A549 (cell line): ENCODE measurements at regions not wholly inside any gene's neighbourhood (a gene's known extent, or its start where the extent isn't known, plus 50 kb on each side); places are given as distances from the start of the nearest gene placed in this dataset.
"Not testable (repeated sequence)": the region's sequence is repeated elsewhere in the genome, so short reads cannot be mapped to it uniquely, and the experiment has no call there.

Experiments
- ATAC-seq, 2 experiments: fragments of 200-7000 bp in 1 of 2; fragments of >200 bp in 1 of 2; cut with Nextera tagmentation in 1 of 2; cut with Tn5 transposase in 1 of 2; 3 replicates each; pipeline versions ENCODE4 v1.8.0 to v1.9.1; 2018 to 2020; ENCODE audit warnings: mild to moderate bottlenecking in 1 of 2, moderate library complexity in 1 of 2
- CTCF ChIA-PET: fragments of 300-600 bp; sonication (Branson Sonifier 250); formaldehyde crosslinking; extraction: SDS; loops from one replicate; lab custom pipeline; 2021; ENCODE audit warnings: antibody characterized with exemption, inconsistent platforms; lab: Yijun Ruan, JAX
- POLR2A ChIA-PET: fragments of 350-600 bp; formaldehyde crosslinking; extraction: SDS; loops from one replicate; lab custom pipeline; 2021; ENCODE audit warnings: antibody characterized with exemption, inconsistent platforms; lab: Yijun Ruan, JAX
- DNase-seq, 2 experiments: peaks; one replicate each; pipeline versions ENCODE4 v3.0.0 to v3.0.0-alpha.2; 2011 to 2016; ENCODE audit warnings: low read depth in 1 of 2, low spot score in 1 of 2
- FAIRE-seq: peaks from 2 replicates; lab custom pipeline; 2011; peaks lifted over from hg19 to GRCh38; lab: Jason Lieb, UNC
- H3K27ac ChIP-seq, 2 experiments: fragments of >200 bp; sonication (Bioruptor Twin); formaldehyde crosslinking; 3 replicates each; pipeline ENCODE4 v1.5.1; 2016 to 2017
- H3K4me1 ChIP-seq: fragments of >200 bp; sonication (Bioruptor Twin); formaldehyde crosslinking; 3 replicates; pipeline ENCODE4 v1.6.1; 2016
- H3K4me2 ChIP-seq: fragments of >200 bp; sonication (Bioruptor Twin); formaldehyde crosslinking; 3 replicates; pipeline ENCODE4 v1.6.1; 2016
- H3K4me3 ChIP-seq: fragments of >200 bp; sonication (Bioruptor Twin); formaldehyde crosslinking; 3 replicates; pipeline ENCODE4 v1.5.1; 2016
- H3K9me3 ChIP-seq: fragments of >200 bp; sonication (Bioruptor Twin); formaldehyde crosslinking; 3 replicates; pipeline ENCODE4 v1.6.1; 2016
- CBX2 ChIP-seq: fragments of 200-600 bp; sonication (generic); IDR thresholded peaks from 2 replicates; pipeline ENCODE4 v1.6.1; 2016; ENCODE audit warnings: low read depth, mild to moderate bottlenecking, borderline replicate concordance
- CEBPB ChIP-seq, 2 experiments: fragments of >200 bp in 1 of 2; sonication (Bioruptor Twin) in 1 of 2; formaldehyde crosslinking in 1 of 2; IDR thresholded peaks; 2 replicates each; pipeline ENCODE4 v1.6.1; 2012 to 2016
- CHD2 ChIP-seq: fragments of 150-350 bp; IDR thresholded peaks from 2 replicates; pipeline ENCODE4 v1.6.1; 2014; ENCODE audit warnings: low read length; ENCODE audit not compliant: partially characterized antibody
- EP300 ChIP-seq, 2 experiments: fragments of >200 bp; sonication (Bioruptor Twin); formaldehyde crosslinking; IDR thresholded peaks; 2 replicates in 1 of 2; 3 replicates in 1 of 2; pipeline ENCODE4 v1.6.1; 2016 to 2017
- ESRRA ChIP-seq: fragments of 150-350 bp; IDR thresholded peaks from 2 replicates; pipeline ENCODE4 v1.6.1; 2014; ENCODE audit warnings: mild to moderate bottlenecking, low read length, borderline replicate concordance
- FOSL2 ChIP-seq, 2 experiments: fragments of 450-650 bp in 1 of 2; fragments of >200 bp in 1 of 2; sonication (Bioruptor Twin) in 1 of 2; formaldehyde crosslinking; IDR thresholded peaks; 2 replicates each; pipeline versions ENCODE4 v1.5.0 to v1.6.1; 2016 to 2020; ENCODE audit warnings: mild to moderate bottlenecking in 1 of 2, moderate library complexity in 1 of 2
- FOXS1 ChIP-seq: fragments of 250-450 bp; sonication (Bioruptor Pico); IDR thresholded peaks from 2 replicates; pipeline ENCODE4 v1.5.0; 2020; ENCODE audit warnings: mild to moderate bottlenecking, moderate library complexity
- HEYL ChIP-seq: fragments of 250-450 bp; sonication (Bioruptor Pico); IDR thresholded peaks from 2 replicates; pipeline ENCODE4 v1.8.0; 2021; ENCODE audit warnings: mild to moderate bottlenecking, moderate library complexity
- HOXB13 ChIP-seq: fragments of 250-450 bp; sonication (Bioruptor Pico); IDR thresholded peaks from 2 replicates; pipeline ENCODE4 v1.5.0; 2020; ENCODE audit warnings: low read depth, mild to moderate bottlenecking, moderate library complexity
- HOXB5 ChIP-seq: fragments of 250-450 bp; sonication (Bioruptor Pico); IDR thresholded peaks from 2 replicates; pipeline ENCODE4 v1.5.0; 2020; ENCODE audit warnings: mild to moderate bottlenecking, moderate library complexity
- JUNB ChIP-seq: fragments of >200 bp; sonication (Bioruptor Twin); formaldehyde crosslinking; IDR thresholded peaks from 2 replicates; pipeline ENCODE4 v1.6.1; 2016
- MAZ ChIP-seq: fragments of 150-350 bp; IDR thresholded peaks from 2 replicates; pipeline ENCODE4 v1.6.1; 2014; ENCODE audit warnings: antibody characterized with exemption, low read depth, low read length, borderline replicate concordance
- PHF8 ChIP-seq: fragments of 200-600 bp; sonication (generic); IDR thresholded peaks from 2 replicates; pipeline ENCODE4 v1.6.1; 2016; ENCODE audit warnings: low read depth, mild to moderate bottlenecking, antibody characterized with exemption, moderate library complexity, borderline replicate concordance
- ZC3H11A ChIP-seq: fragments of 450-650 bp; IDR thresholded peaks from 2 replicates; pipeline ENCODE4 v1.6.1; 2014; ENCODE audit warnings: antibody characterized with exemption, mild to moderate bottlenecking
- WGBS: methylation state at CpG from one replicate; pipeline ENCODE4 v1.1.6; 2017; ENCODE audit errors: missing lambda C conversion rate; 5-methylcytosine and 5-hydroxymethylcytosine counted together
- TF ChIP-seq, protein P1 (sequence below): IDR thresholded peaks from 2 replicates; pipeline ENCODE4 v1.6.1; 2012
- TF ChIP-seq, protein P2 (sequence below): fragments of 150-350 bp; IDR thresholded peaks from 2 replicates; pipeline ENCODE4 v1.6.1; 2014; ENCODE audit warnings: low read depth, mild to moderate bottlenecking, low read length
- TF ChIP-seq, protein P3 (sequence below): fragments of 250-450 bp; sonication (Bioruptor Pico); IDR thresholded peaks from 2 replicates; pipeline ENCODE4 v1.5.0; 2021; ENCODE audit warnings: mild to moderate bottlenecking, moderate library complexity, borderline replicate concordance
- TF ChIP-seq, protein P4 (sequence below): fragments of >200 bp; sonication (Bioruptor Twin); formaldehyde crosslinking; IDR thresholded peaks from 3 replicates; pipeline ENCODE4 v1.5.1; 2016

DNA sequence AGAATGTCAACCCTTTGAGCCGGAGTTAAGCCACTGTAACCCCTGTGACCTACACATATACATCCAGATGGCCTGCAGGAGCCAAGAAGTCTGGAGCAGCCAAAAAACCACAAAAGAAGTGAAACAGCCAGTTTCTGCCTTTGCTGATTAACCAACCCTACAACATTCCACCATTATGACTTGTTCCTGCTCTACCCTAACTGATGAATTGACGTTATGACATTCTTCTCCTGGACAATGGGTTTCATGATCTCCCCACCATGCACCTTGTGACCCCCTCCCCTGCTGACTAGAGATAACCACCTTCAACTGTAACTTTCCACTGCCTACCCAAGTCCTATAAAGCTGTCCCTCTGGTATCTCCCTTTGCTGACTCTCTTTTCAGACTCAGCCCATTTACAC is 216.3 kb upstream of the DUSP10 start:
- Histone ChIP-seq H3K4me2 (peak overlapping the region; percentile 39; the same call in 1 of the 3 replicates), H3K27ac (peak overlapping the region in 1 of 2 experiments; percentile 71; a peak in 3 of 6 replicates), H3K4me1 (peaks cover 29% of the 10 kb centered on the region)
- DNase-seq: peak in 1 of 2 experiments; percentile 61
- 18% methylated on average over 2 of the region's 2 CpGs for WGBS
- peak in 1 of 2 experiments; percentile 28; a peak in 1 of 5 replicates for TF ChIP-seq EP300 (IDR thresholded peaks at IDR 0.05)
- FAIRE-seq; H3K9me3 ChIP-seq; POLR2A ChIA-PET; CTCF ChIA-PET; H3K4me3 ChIP-seq; TF ChIP-seq FOSL2 (IDR thresholded peaks at IDR 0.05): not testable (repeated sequence)
- TF ChIP-seq FOSL2 (CRISPR knock-in tag; IDR thresholded peaks at IDR 0.05): peak; percentile 25; the same call in 1 of the 2 replicates
- peak; percentile 33 to 54; a peak in 3 of 6 replicates for ATAC-seq

DNA sequence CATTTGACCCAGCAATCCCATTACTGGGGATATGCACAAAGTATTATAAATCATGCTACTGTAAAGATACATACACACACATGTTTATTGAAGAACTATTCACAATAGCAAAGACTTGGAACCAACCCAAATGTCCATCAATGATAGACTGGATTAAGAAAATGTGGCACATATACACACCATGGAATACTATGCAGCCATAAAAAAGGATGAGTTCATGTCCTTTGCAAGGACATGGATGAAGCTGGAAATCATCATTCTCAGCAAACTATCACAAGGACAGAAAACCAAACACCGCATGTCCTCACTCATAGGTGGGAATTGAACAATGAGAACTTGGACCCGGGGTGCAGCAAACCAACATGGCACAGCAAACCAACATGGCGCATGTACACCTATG is 215.5 kb upstream of the DUSP10 start:
- ATAC-seq, DNase-seq, H3K4me3 ChIP-seq, POLR2A ChIA-PET, H3K9me3 ChIP-seq, FAIRE-seq, H3K4me2 ChIP-seq, CTCF ChIA-PET: not testable (repeated sequence)
- Histone ChIP-seq H3K4me1 (peaks cover 26% of the 10 kb centered on the region), H3K27ac (peak overlapping the region in 1 of 2 experiments; percentile 71; a peak in 2 of 6 replicates)
- WGBS: 89% methylated on average over 3 of the region's 3 CpGs

DNA sequence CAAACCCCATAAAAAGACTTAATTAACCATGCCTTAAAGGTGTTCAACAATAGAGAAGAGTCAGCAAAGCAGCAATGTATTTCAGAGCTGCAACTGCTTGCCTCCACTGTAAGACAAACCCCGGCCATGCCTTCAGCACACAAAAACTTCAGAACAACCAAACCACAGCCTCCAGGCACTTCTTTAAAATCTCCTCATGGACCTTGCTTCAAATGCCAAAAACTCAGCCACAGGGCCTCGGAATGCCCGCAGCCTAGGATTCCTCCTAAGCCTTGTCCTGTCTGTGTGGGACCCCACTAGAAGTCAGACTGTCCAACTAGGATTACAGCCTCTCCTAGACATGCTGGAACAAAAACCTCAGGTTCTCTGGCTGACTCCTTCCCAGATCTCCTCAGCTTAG is 208.1 kb upstream of the DUSP10 start:
- ATAC-seq: no peak
- TF ChIP-seq, protein P1, sequence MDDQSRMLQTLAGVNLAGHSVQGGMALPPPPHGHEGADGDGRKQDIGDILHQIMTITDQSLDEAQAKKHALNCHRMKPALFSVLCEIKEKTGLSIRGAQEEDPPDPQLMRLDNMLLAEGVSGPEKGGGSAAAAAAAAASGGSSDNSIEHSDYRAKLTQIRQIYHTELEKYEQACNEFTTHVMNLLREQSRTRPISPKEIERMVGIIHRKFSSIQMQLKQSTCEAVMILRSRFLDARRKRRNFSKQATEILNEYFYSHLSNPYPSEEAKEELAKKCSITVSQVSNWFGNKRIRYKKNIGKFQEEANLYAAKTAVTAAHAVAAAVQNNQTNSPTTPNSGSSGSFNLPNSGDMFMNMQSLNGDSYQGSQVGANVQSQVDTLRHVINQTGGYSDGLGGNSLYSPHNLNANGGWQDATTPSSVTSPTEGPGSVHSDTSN: no peak
- TF ChIP-seq MAZ (no peak), ESRRA (no peak), HOXB5 (CRISPR knock-in tag) (no peak), CHD2 (no peak), PHF8 (no peak)
- TF ChIP-seq, protein P2, sequence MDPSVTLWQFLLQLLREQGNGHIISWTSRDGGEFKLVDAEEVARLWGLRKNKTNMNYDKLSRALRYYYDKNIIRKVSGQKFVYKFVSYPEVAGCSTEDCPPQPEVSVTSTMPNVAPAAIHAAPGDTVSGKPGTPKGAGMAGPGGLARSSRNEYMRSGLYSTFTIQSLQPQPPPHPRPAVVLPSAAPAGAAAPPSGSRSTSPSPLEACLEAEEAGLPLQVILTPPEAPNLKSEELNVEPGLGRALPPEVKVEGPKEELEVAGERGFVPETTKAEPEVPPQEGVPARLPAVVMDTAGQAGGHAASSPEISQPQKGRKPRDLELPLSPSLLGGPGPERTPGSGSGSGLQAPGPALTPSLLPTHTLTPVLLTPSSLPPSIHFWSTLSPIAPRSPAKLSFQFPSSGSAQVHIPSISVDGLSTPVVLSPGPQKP: no peak
- Histone ChIP-seq H3K4me3 (no peak overlapping the region), H3K4me1 (no peaks in the 10 kb centered on the region), H3K27ac (no peak overlapping the region), H3K9me3 (no peaks in the 10 kb centered on the region), H3K4me2 (no peak overlapping the region)
- DNase-seq: no peak
- 54% methylated on average over 3 of the region's 3 CpGs for WGBS
- CTCF ChIA-PET: interaction anchor here (0.6 kb wide), 1 partner anchor 1075 kb away, joined by 3 read pairs; no protein-coding TSS in a partner anchor
- POLR2A ChIA-PET: no interaction called here
- no peak for FAIRE-seq

DNA sequence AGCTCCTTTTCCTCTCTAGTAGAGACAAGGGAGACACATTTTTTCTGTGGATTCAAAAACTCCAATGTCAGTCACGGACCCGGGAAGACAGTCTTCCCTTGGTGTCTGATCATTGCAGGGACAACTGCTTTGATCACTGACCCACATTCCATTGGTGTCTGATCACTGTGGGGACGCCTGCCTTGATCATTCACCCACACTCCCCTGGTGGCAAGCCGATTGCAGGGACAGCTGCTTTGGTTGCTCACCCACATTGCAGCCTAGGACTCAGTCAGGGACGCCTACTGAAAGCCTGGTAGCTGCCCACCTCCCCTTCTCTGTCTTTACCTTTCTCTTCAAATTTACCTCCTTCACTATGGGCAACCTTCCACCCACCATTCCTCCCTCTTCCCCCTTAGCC is 206.6 kb upstream of the DUSP10 start:
- Histone ChIP-seq H3K27ac (no peak overlapping the region), H3K4me1 (no peaks in the 10 kb centered on the region), H3K4me2 (no peak overlapping the region), H3K9me3 (0 out of 3 replicates have a peak, but pooled peaks cover 2% of the 10 kb centered on the region), H3K4me3 (no peak overlapping the region)
- FAIRE-seq (no peak), DNase-seq (no peak), ATAC-seq (no peak)
- POLR2A ChIA-PET: no interaction called here
- CTCF ChIA-PET: no interaction called here
- 55% methylated on average over 5 of the region's 5 CpGs for WGBS
- TF ChIP-seq HOXB13 (CRISPR knock-in tag) (no peak), CEBPB (IDR thresholded peaks at IDR 0.05) (no peak), PHF8 (no peak)

DNA sequence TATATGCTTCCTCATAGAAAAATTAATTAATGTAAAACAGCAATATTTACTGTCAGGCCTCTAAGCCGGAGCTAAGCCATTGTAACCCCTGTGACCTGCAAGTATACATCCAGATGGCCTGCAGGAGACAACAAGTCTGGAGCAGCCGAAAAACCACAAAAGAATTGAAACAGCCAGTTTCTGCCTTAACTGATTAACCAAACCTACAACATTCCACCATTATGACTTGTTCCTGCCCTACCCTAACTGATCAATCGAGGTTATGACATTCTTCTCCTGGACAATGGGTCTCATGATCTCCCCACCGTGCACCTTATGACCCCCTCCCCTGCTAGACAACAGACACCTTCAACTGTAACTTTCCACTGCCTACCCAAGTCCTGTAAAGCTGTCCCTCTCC is 205.8 kb upstream of the DUSP10 start:
- 38% methylated on average over 4 of the region's 4 CpGs for WGBS
- Histone ChIP-seq H3K27ac (no peak overlapping the region), H3K4me2 (no peak overlapping the region), H3K4me1 (no peaks in the 10 kb centered on the region), H3K4me3 (no peak overlapping the region), H3K9me3 (0 out of 3 replicates have a peak, but pooled peaks cover 2% of the 10 kb centered on the region)
- FAIRE-seq (no peak), DNase-seq (no peak), ATAC-seq (no peak)
- POLR2A ChIA-PET: no interaction called here
- CTCF ChIA-PET: no interaction called here
- TF ChIP-seq CEBPB (IDR thresholded peaks at IDR 0.05) (no peak), CHD2 (no peak), ZC3H11A (no peak), FOXS1 (no peak), CBX2 (no peak), JUNB (no peak), HOXB5 (CRISPR knock-in tag) (no peak), HEYL (CRISPR knock-in tag) (no peak)
- TF ChIP-seq, protein P3, sequence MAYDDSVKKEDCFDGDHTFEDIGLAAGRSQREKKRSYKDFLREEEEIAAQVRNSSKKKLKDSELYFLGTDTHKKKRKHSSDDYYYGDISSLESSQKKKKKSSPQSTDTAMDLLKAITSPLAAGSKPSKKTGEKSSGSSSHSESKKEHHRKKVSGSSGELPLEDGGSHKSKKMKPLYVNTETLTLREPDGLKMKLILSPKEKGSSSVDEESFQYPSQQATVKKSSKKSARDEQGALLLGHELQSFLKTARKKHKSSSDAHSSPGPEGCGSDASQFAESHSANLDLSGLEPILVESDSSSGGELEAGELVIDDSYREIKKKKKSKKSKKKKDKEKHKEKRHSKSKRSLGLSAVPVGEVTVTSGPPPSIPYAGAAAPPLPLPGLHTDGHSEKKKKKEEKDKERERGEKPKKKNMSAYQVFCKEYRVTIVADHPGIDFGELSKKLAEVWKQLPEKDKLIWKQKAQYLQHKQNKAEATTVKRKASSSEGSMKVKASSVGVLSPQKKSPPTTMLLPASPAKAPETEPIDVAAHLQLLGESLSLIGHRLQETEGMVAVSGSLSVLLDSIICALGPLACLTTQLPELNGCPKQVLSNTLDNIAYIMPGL: no peak
- TF ChIP-seq, protein P1: no peak
- TF ChIP-seq, protein P4, sequence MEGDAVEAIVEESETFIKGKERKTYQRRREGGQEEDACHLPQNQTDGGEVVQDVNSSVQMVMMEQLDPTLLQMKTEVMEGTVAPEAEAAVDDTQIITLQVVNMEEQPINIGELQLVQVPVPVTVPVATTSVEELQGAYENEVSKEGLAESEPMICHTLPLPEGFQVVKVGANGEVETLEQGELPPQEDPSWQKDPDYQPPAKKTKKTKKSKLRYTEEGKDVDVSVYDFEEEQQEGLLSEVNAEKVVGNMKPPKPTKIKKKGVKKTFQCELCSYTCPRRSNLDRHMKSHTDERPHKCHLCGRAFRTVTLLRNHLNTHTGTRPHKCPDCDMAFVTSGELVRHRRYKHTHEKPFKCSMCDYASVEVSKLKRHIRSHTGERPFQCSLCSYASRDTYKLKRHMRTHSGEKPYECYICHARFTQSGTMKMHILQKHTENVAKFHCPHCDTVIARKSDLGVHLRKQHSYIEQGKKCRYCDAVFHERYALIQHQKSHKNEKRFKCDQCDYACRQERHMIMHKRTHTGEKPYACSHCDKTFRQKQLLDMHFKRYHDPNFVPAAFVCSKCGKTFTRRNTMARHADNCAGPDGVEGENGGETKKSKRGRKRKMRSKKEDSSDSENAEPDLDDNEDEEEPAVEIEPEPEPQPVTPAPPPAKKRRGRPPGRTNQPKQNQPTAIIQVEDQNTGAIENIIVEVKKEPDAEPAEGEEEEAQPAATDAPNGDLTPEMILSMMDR: no peak
